ENCODE measurements at regions not wholly inside any gene's neighbourhood (a gene's known extent, or its start where the extent isn't known, plus 50 kb on each side); places are given as distances from the start of the nearest gene placed in this dataset.

DNA sequence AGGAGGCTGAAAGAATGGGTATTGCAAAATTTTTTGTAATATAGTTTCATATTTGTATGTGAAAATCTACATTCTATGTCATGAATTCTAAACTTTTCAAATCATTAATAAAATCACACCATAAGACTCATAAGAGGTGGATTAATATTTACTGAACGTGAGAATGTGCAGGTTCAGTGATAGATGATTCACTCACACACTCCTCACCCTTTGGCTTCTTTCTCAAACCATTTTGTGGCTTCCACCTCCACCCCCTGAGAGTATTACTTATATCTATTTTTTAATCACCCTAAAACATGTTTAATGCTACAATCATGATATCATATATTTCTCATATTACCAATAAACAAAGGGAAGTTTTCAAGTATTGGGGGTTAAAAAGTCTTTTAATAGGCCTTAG lies 275.5 kb downstream of the MEF2C start (continued):
- TF ChIP-seq ZC3H10 (CRISPR knock-in tag; IDR thresholded peaks at IDR 0.05) (no peak), ZNF565 (CRISPR knock-in tag; conservative IDR thresholded peaks at IDR 0.05; ENCODE audit: low read depth) (no peak), RARB (CRISPR knock-in tag; IDR thresholded peaks at IDR 0.05) (no peak)

DNA sequence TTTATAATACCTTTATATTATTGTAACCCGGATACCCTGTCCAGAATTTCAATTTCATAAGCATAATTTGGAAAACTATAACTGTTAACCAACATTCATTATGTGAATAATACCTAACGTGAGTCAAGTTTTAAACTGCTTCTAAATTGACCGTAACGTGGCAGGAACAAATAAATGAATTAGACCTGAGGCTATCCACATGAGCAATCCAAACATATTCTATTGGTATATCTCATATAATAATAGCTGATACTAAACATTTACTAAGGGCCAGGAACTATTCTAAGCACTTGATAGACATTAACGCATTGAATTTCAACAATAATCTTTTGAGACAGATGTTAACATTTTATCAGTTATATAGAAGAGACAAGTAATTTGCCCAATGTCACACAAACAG lies 276.4 kb downstream of the MEF2C start:
- ATAC-seq: no peak
- TF ChIP-seq CSDC2 (CRISPR knock-in tag; IDR thresholded peaks at IDR 0.05): no peak
- no peak for TF ChIP-seq ESRRG (CRISPR knock-in tag; IDR thresholded peaks at IDR 0.05)
- no peak for TF ChIP-seq OSR1 (CRISPR knock-in tag; IDR thresholded peaks at IDR 0.05)

DNA sequence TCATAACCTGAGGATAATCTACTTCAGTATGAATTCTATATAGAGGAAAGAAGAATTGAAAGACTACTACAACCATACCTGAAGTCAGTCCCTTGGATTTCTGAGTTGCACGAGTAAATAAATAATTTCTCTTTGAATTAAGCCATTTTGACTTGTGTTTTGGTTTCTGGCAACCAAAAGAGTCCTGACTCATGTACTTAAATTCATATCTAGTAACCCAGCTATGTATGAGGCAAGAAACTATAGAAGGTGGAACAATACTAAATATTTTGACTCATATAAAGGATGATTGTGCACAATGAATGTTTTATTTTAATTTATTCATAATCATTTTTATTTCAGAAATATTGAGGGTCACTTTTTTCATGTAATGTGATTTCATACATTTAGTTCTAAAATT lies 276.8 kb downstream of the MEF2C start:
- no peak for ATAC-seq
- TF ChIP-seq SNAI2 (CRISPR knock-in tag; IDR thresholded peaks at IDR 0.05): no peak
- TF ChIP-seq, protein P1, sequence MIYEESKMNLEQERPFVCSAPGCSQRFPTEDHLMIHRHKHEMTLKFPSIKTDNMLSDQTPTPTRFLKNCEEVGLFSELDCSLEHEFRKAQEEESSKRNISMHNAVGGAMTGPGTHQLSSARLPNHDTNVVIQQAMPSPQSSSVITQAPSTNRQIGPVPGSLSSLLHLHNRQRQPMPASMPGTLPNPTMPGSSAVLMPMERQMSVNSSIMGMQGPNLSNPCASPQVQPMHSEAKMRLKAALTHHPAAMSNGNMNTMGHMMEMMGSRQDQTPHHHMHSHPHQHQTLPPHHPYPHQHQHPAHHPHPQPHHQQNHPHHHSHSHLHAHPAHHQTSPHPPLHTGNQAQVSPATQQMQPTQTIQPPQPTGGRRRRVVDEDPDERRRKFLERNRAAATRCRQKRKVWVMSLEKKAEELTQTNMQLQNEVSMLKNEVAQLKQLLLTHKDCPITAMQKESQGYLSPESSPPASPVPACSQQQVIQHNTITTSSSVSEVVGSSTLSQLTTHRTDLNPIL (CRISPR knock-in tag; IDR thresholded peaks at IDR 0.05; ENCODE audit: low read depth): no peak
- TF ChIP-seq, protein P2, sequence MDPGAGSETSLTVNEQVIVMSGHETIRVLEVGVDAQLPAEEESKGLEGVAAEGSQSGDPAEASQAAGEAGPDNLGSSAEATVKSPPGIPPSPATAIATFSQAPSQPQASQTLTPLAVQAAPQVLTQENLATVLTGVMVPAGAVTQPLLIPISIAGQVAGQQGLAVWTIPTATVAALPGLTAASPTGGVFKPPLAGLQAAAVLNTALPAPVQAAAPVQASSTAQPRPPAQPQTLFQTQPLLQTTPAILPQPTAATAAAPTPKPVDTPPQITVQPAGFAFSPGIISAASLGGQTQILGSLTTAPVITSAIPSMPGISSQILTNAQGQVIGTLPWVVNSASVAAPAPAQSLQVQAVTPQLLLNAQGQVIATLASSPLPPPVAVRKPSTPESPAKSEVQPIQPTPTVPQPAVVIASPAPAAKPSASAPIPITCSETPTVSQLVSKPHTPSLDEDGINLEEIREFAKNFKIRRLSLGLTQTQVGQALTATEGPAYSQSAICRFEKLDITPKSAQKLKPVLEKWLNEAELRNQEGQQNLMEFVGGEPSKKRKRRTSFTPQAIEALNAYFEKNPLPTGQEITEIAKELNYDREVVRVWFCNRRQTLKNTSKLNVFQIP (CRISPR knock-in tag; IDR thresholded peaks at IDR 0.05; ENCODE audit: borderline replicate concordance, low read depth): no peak
- TF ChIP-seq TOX (CRISPR knock-in tag; IDR thresholded peaks at IDR 0.05; ENCODE audit: borderline replicate concordance): no peak
- no peak for TF ChIP-seq ZFP30 (CRISPR knock-in tag; IDR thresholded peaks at IDR 0.05)
- TF ChIP-seq GLIS3 (CRISPR knock-in tag; IDR thresholded peaks at IDR 0.05): no peak
- TF ChIP-seq, protein P3, sequence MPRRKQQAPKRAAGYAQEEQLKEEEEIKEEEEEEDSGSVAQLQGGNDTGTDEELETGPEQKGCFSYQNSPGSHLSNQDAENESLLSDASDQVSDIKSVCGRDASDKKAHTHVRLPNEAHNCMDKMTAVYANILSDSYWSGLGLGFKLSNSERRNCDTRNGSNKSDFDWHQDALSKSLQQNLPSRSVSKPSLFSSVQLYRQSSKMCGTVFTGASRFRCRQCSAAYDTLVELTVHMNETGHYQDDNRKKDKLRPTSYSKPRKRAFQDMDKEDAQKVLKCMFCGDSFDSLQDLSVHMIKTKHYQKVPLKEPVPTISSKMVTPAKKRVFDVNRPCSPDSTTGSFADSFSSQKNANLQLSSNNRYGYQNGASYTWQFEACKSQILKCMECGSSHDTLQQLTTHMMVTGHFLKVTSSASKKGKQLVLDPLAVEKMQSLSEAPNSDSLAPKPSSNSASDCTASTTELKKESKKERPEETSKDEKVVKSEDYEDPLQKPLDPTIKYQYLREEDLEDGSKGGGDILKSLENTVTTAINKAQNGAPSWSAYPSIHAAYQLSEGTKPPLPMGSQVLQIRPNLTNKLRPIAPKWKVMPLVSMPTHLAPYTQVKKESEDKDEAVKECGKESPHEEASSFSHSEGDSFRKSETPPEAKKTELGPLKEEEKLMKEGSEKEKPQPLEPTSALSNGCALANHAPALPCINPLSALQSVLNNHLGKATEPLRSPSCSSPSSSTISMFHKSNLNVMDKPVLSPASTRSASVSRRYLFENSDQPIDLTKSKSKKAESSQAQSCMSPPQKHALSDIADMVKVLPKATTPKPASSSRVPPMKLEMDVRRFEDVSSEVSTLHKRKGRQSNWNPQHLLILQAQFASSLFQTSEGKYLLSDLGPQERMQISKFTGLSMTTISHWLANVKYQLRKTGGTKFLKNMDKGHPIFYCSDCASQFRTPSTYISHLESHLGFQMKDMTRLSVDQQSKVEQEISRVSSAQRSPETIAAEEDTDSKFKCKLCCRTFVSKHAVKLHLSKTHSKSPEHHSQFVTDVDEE (CRISPR knock-in tag; IDR thresholded peaks at IDR 0.05): no peak
- TF ChIP-seq ZFP3 (CRISPR knock-in tag; IDR thresholded peaks at IDR 0.05): no peak
- TF ChIP-seq, protein P4, sequence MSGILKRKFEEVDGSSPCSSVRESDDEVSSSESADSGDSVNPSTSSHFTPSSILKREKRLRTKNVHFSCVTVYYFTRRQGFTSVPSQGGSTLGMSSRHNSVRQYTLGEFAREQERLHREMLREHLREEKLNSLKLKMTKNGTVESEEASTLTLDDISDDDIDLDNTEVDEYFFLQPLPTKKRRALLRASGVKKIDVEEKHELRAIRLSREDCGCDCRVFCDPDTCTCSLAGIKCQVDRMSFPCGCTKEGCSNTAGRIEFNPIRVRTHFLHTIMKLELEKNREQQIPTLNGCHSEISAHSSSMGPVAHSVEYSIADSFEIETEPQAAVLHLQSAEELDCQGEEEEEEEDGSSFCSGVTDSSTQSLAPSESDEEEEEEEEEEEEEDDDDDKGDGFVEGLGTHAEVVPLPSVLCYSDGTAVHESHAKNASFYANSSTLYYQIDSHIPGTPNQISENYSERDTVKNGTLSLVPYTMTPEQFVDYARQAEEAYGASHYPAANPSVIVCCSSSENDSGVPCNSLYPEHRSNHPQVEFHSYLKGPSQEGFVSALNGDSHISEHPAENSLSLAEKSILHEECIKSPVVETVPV (CRISPR knock-in tag; IDR thresholded peaks at IDR 0.05): no peak
- no peak for TF ChIP-seq TCF4 (CRISPR knock-in tag; IDR thresholded peaks at IDR 0.05; ENCODE audit: borderline replicate concordance)
- no peak for TF ChIP-seq ARNTL (CRISPR knock-in tag; IDR thresholded peaks at IDR 0.05; ENCODE audit: borderline replicate concordance, low read depth)
- no peak for TF ChIP-seq RARB (CRISPR knock-in tag; IDR thresholded peaks at IDR 0.05)
- TF ChIP-seq ZNF565 (CRISPR knock-in tag; conservative IDR thresholded peaks at IDR 0.05; ENCODE audit: low read depth): no peak
- TF ChIP-seq, protein P5, sequence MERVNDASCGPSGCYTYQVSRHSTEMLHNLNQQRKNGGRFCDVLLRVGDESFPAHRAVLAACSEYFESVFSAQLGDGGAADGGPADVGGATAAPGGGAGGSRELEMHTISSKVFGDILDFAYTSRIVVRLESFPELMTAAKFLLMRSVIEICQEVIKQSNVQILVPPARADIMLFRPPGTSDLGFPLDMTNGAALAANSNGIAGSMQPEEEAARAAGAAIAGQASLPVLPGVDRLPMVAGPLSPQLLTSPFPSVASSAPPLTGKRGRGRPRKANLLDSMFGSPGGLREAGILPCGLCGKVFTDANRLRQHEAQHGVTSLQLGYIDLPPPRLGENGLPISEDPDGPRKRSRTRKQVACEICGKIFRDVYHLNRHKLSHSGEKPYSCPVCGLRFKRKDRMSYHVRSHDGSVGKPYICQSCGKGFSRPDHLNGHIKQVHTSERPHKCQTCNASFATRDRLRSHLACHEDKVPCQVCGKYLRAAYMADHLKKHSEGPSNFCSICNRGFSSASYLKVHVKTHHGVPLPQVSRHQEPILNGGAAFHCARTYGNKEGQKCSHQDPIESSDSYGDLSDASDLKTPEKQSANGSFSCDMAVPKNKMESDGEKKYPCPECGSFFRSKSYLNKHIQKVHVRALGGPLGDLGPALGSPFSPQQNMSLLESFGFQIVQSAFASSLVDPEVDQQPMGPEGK (CRISPR knock-in tag; IDR thresholded peaks at IDR 0.05; ENCODE audit: borderline replicate concordance): no peak
- no peak for TF ChIP-seq CSDC2 (CRISPR knock-in tag; IDR thresholded peaks at IDR 0.05)
- no peak for TF ChIP-seq ESRRG (CRISPR knock-in tag; IDR thresholded peaks at IDR 0.05)
- TF ChIP-seq ISL1 (CRISPR knock-in tag; IDR thresholded peaks at IDR 0.05): no peak
- TF ChIP-seq PPARA (CRISPR knock-in tag; IDR thresholded peaks at IDR 0.05; ENCODE audit: borderline replicate concordance): no peak
- no peak for TF ChIP-seq ZNF70 (CRISPR knock-in tag; IDR thresholded peaks at IDR 0.05)

DNA sequence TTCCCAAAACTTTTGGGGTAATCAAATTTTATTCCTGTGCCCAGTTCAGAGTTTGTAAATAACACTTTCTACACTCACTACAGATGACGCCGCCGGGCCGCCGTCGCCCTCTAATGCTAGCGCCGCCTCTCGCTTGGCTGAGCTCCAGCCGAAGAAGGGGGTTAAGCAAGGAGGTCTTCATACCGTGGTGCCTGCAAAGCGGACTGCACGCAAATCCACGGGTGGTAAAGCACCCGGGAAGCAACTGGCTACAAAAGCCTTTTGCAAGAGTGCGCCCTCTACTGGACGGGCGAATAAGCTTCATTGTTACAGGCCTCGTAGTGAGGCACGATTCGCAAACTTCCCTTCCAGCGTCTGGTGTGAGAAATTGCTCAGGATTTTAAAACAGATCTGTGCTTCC lies 280.4 kb downstream of the MEF2C start:
- TF ChIP-seq BACH2 (CRISPR knock-in tag; IDR thresholded peaks at IDR 0.05; ENCODE audit: borderline replicate concordance) (no peak), OSR1 (CRISPR knock-in tag; IDR thresholded peaks at IDR 0.05) (no peak), ISL1 (CRISPR knock-in tag; IDR thresholded peaks at IDR 0.05) (no peak), PPARA (CRISPR knock-in tag; IDR thresholded peaks at IDR 0.05; ENCODE audit: borderline replicate concordance) (no peak), ZNF565 (CRISPR knock-in tag; conservative IDR thresholded peaks at IDR 0.05; ENCODE audit: low read depth) (no peak), ZFP3 (CRISPR knock-in tag; IDR thresholded peaks at IDR 0.05) (no peak), SNAI2 (CRISPR knock-in tag; IDR thresholded peaks at IDR 0.05) (no peak), ZNF8 (CRISPR knock-in tag; IDR thresholded peaks at IDR 0.05) (no peak), TOX (CRISPR knock-in tag; IDR thresholded peaks at IDR 0.05; ENCODE audit: borderline replicate concordance) (no peak), RARB (CRISPR knock-in tag; IDR thresholded peaks at IDR 0.05) (no peak), TCF4 (CRISPR knock-in tag; IDR thresholded peaks at IDR 0.05; ENCODE audit: borderline replicate concordance) (no peak)
- TF ChIP-seq, protein P5 (CRISPR knock-in tag; IDR thresholded peaks at IDR 0.05; ENCODE audit: borderline replicate concordance): no peak
- TF ChIP-seq, protein P2 (CRISPR knock-in tag; IDR thresholded peaks at IDR 0.05; ENCODE audit: borderline replicate concordance, low read depth): no peak
- ATAC-seq: no peak
